ENCODE measurements at regions not wholly inside any gene's neighbourhood (a gene's known extent, or its start where the extent isn't known, plus 50 kb on each side); places are given as distances from the start of the nearest gene placed in this dataset.

DNA sequence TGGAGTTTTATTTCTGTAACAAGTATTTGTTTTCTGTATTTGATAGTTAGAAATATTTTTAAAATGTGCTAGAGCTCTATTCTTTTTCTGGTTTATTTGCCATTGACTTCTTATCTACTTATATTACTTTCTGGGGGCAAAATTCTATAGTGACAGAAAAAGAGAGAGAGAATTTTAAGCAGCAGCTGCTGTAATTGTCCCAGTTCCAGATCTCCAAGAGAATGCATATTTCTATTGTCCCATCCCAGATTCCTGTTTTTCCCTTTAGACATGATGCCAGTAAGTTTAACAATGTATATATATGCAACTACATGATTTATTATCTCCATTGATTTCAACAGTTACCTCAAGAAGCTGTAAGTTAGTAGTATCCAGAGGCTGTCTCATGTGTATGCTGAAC lies 541.7 kb upstream of the ZNF385D start:
- TF ChIP-seq ATF3 (CRISPR knock-in tag; conservative IDR thresholded peaks at IDR 0.05) (no peak), E2F4 (CRISPR knock-in tag; IDR thresholded peaks at IDR 0.05; ENCODE audit: borderline replicate concordance, low read depth) (no peak), ATF1 (CRISPR knock-in tag; IDR thresholded peaks at IDR 0.05) (no peak)
- TF ChIP-seq, protein P1, sequence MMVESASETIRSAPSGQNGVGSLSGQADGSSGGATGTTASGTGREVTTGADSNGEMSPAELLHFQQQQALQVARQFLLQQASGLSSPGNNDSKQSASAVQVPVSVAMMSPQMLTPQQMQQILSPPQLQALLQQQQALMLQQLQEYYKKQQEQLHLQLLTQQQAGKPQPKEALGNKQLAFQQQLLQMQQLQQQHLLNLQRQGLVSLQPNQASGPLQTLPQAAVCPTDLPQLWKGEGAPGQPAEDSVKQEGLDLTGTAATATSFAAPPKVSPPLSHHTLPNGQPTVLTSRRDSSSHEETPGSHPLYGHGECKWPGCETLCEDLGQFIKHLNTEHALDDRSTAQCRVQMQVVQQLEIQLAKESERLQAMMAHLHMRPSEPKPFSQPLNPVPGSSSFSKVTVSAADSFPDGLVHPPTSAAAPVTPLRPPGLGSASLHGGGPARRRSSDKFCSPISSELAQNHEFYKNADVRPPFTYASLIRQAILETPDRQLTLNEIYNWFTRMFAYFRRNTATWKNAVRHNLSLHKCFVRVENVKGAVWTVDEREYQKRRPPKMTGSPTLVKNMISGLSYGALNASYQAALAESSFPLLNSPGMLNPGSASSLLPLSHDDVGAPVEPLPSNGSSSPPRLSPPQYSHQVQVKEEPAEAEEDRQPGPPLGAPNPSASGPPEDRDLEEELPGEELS (CRISPR knock-in tag; IDR thresholded peaks at IDR 0.05) = no peak
- TF ChIP-seq, protein P2, sequence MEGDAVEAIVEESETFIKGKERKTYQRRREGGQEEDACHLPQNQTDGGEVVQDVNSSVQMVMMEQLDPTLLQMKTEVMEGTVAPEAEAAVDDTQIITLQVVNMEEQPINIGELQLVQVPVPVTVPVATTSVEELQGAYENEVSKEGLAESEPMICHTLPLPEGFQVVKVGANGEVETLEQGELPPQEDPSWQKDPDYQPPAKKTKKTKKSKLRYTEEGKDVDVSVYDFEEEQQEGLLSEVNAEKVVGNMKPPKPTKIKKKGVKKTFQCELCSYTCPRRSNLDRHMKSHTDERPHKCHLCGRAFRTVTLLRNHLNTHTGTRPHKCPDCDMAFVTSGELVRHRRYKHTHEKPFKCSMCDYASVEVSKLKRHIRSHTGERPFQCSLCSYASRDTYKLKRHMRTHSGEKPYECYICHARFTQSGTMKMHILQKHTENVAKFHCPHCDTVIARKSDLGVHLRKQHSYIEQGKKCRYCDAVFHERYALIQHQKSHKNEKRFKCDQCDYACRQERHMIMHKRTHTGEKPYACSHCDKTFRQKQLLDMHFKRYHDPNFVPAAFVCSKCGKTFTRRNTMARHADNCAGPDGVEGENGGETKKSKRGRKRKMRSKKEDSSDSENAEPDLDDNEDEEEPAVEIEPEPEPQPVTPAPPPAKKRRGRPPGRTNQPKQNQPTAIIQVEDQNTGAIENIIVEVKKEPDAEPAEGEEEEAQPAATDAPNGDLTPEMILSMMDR (IDR thresholded peaks at IDR 0.05) = no peak

All from WTC11 (cell line).